HEK293T (cell line): ENCODE measurements at regions not wholly inside any gene's neighbourhood (a gene's known extent, or its start where the extent isn't known, plus 50 kb on each side); places are given as distances from the start of the nearest gene placed in this dataset.

ENCODE experiments used
- FOXM1 ChIP-seq: fragments of 450-650 bp; IDR thresholded peaks from 2 replicates; pipeline ENCODE4 v1.6.1; 2017; ENCODE audit warnings: mild to moderate bottlenecking, borderline replicate concordance
- NFRKB ChIP-seq: fragments of 450-650 bp; IDR thresholded peaks from 2 replicates; pipeline ENCODE4 v1.6.1; 2016; ENCODE audit warnings: mild to moderate bottlenecking, moderate library complexity

- TF ChIP-seq FOXM1 (no peak), NFRKB (no peak)
Measured at GRCh38 chr5:175202463-175203068, 241.4 kb downstream of the DRD1 start.
